ENCODE measurements at regions not wholly inside any gene's neighbourhood (a gene's known extent, or its start where the extent isn't known, plus 50 kb on each side); places are given as distances from the start of the nearest gene placed in this dataset.

- no peak for TF ChIP-seq STAT6 (CRISPR knock-in tag; conservative IDR thresholded peaks at IDR 0.05; ENCODE audit: low read depth)
- TF ChIP-seq CTCF (IDR thresholded peaks at IDR 0.05), result no peak
- no peak for TF ChIP-seq ZNF512 (CRISPR knock-in tag; IDR thresholded peaks at IDR 0.05; ENCODE audit: borderline replicate concordance)
- TF ChIP-seq ZNF671 (CRISPR knock-in tag; IDR thresholded peaks at IDR 0.05), result no peak
- no peak for TF ChIP-seq JUN (CRISPR knock-in tag; IDR thresholded peaks at IDR 0.05)
- TF ChIP-seq SP1 (CRISPR knock-in tag; conservative IDR thresholded peaks at IDR 0.05), result no peak
- no peak for TF ChIP-seq MYBL2 (CRISPR knock-in tag; IDR thresholded peaks at IDR 0.05)
- TF ChIP-seq ETV6 (CRISPR knock-in tag; IDR thresholded peaks at IDR 0.05), result no peak
- no peak for TF ChIP-seq AFF4 (CRISPR knock-in tag; IDR thresholded peaks at IDR 0.05; ENCODE audit: borderline replicate concordance)
- TF ChIP-seq PRDM15 (CRISPR knock-in tag; IDR thresholded peaks at IDR 0.05), result no peak
- TF ChIP-seq ATF6 (CRISPR knock-in tag; IDR thresholded peaks at IDR 0.05), result no peak
- no peak for TF ChIP-seq ATF1 (CRISPR knock-in tag; IDR thresholded peaks at IDR 0.05)
- TF ChIP-seq ZNF423 (CRISPR knock-in tag; IDR thresholded peaks at IDR 0.05), result no peak
- TF ChIP-seq ARID4B (CRISPR knock-in tag; IDR thresholded peaks at IDR 0.05; ENCODE audit: borderline replicate concordance), result no peak
Observed at GRCh38 chr1:5370311-5370710, 621.9 kb downstream of the NPHP4 start.

Measured in WTC11 (cell line).